OCI-LY1 (cell line): ENCODE measurements at regions not wholly inside any gene's neighbourhood (a gene's known extent, or its start where the extent isn't known, plus 50 kb on each side); places are given as distances from the start of the nearest gene placed in this dataset.

Experiments used
- H2AFZ ChIP-seq: fragments of 200-600 bp; sonication (generic), shearing (Covaris generic); 2 replicates; pipeline ENCODE4 v1.6.0; 2014; ENCODE audit warnings: antibody characterized with exemption, mild to moderate bottlenecking, low read length
- H3F3A ChIP-seq: fragments of 200-600 bp; sonication (generic), shearing (Covaris generic); 2 replicates; pipeline ENCODE4 v1.6.0; 2014; ENCODE audit warnings: mild to moderate bottlenecking, antibody characterized with exemption, low read length, moderate library complexity; ENCODE audit not compliant: insufficient read depth
- H3K27ac ChIP-seq: fragments of 200-600 bp; sonication (generic); 2 replicates; pipeline ENCODE4 v1.5.1; 2014; ENCODE audit warnings: low read length, mixed run types, mild to moderate bottlenecking, low read depth; ENCODE audit not compliant: poor library complexity, severe bottlenecking
- H3K27me3 ChIP-seq: fragments of 200-600 bp; sonication (generic); 2 replicates; pipeline ENCODE4 v1.6.0; 2014; ENCODE audit warnings: antibody characterized with exemption, mild to moderate bottlenecking, low read length, moderate library complexity; ENCODE audit not compliant: insufficient read depth
- H3K36me3 ChIP-seq: fragments of 200-600 bp; sonication (generic); 2 replicates; pipeline ENCODE4 v1.6.1; 2014; ENCODE audit warnings: mild to moderate bottlenecking, antibody characterized with exemption, low read length, moderate library complexity, mixed read lengths; ENCODE audit not compliant: insufficient read depth
- H3K4me1 ChIP-seq: fragments of 200-600 bp; sonication (generic); 2 replicates; pipeline ENCODE4 v1.5.1; 2014; ENCODE audit warnings: mild to moderate bottlenecking, low read length, moderate library complexity; ENCODE audit not compliant: insufficient read depth, severe bottlenecking
- H3K4me2 ChIP-seq: fragments of 200-600 bp; sonication (generic), shearing (Covaris generic); 2 replicates; pipeline ENCODE4 v1.6.1; 2014; ENCODE audit warnings: low read length
- H3K4me3 ChIP-seq: fragments of 200-600 bp; sonication (generic); 2 replicates; pipeline ENCODE4 v1.5.1; 2014; ENCODE audit warnings: low read length, low read depth, mild to moderate bottlenecking, mixed read lengths; ENCODE audit not compliant: poor library complexity, severe bottlenecking
- H3K79me2 ChIP-seq: fragments of 200-600 bp; shearing (Covaris generic); 2 replicates; pipeline ENCODE4 v1.6.1; 2016; ENCODE audit warnings: mixed run types, low read length, mixed read lengths; ENCODE audit not compliant: insufficient read depth
- H3K9ac ChIP-seq: fragments of 200-600 bp; sonication (generic), shearing (Covaris generic); 2 replicates; pipeline ENCODE4 v1.6.1; 2014; ENCODE audit warnings: mild to moderate bottlenecking, low read length, mixed read lengths
- H3K9me2 ChIP-seq: fragments of 200-600 bp; sonication (generic), shearing (Covaris generic); 2 replicates; pipeline ENCODE4 v1.6.1; 2014; ENCODE audit warnings: low read depth, mild to moderate bottlenecking, low read length, mixed read lengths
- H3K9me3 ChIP-seq: fragments of 200-600 bp; shearing (Covaris generic); 2 replicates; pipeline ENCODE4 v1.6.1; 2014; ENCODE audit warnings: low read length, mixed read lengths
- H4K20me1 ChIP-seq: fragments of 200-600 bp; sonication (generic), shearing (Covaris generic); 2 replicates; pipeline ENCODE4 v1.6.0; 2016; ENCODE audit warnings: mild to moderate bottlenecking, low read length; ENCODE audit not compliant: insufficient read depth
- EZH2 ChIP-seq: fragments of 200-600 bp; sonication (generic), shearing (Covaris generic); IDR thresholded peaks from 2 replicates; pipeline ENCODE4 v1.8.0; 2017; ENCODE audit warnings: borderline replicate concordance, mixed run types, mild to moderate bottlenecking, antibody characterized with exemption, low read length, moderate library complexity, mixed read lengths
- TF ChIP-seq, protein P1 (sequence below): fragments of 200-600 bp; sonication (generic), shearing (Covaris generic); IDR thresholded peaks from 2 replicates; pipeline ENCODE4 v1.5.1; 2017; ENCODE audit warnings: mild to moderate bottlenecking, antibody characterized with exemption, low read length, moderate library complexity, mixed read lengths

GRCh38 chr10:36185097-36185496 is 543.0 kb upstream of the FZD8 start:
- no peaks in the 10 kb centered on the region for H3K4me1 ChIP-seq
- H3F3A ChIP-seq: no peaks in the 10 kb centered on the region
- H3K27me3 ChIP-seq: no peaks in the 10 kb centered on the region
- H2AFZ ChIP-seq: no peak overlapping the region
- H3K9me3 ChIP-seq: no peaks in the 10 kb centered on the region
- H3K36me3 ChIP-seq: no peaks in the 10 kb centered on the region
- TF ChIP-seq EZH2: no peak
- TF ChIP-seq, protein P1, sequence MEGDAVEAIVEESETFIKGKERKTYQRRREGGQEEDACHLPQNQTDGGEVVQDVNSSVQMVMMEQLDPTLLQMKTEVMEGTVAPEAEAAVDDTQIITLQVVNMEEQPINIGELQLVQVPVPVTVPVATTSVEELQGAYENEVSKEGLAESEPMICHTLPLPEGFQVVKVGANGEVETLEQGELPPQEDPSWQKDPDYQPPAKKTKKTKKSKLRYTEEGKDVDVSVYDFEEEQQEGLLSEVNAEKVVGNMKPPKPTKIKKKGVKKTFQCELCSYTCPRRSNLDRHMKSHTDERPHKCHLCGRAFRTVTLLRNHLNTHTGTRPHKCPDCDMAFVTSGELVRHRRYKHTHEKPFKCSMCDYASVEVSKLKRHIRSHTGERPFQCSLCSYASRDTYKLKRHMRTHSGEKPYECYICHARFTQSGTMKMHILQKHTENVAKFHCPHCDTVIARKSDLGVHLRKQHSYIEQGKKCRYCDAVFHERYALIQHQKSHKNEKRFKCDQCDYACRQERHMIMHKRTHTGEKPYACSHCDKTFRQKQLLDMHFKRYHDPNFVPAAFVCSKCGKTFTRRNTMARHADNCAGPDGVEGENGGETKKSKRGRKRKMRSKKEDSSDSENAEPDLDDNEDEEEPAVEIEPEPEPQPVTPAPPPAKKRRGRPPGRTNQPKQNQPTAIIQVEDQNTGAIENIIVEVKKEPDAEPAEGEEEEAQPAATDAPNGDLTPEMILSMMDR: no peak
- no peak overlapping the region for H3K4me2 ChIP-seq
- H3K9ac ChIP-seq: no peak overlapping the region
- H3K9me2 ChIP-seq: no peaks in the 10 kb centered on the region
- H3K27ac ChIP-seq: no peak overlapping the region
- H4K20me1 ChIP-seq: no peaks in the 10 kb centered on the region
- H3K4me3 ChIP-seq: no peak overlapping the region
- no peaks in the 10 kb centered on the region for H3K79me2 ChIP-seq

DNA sequence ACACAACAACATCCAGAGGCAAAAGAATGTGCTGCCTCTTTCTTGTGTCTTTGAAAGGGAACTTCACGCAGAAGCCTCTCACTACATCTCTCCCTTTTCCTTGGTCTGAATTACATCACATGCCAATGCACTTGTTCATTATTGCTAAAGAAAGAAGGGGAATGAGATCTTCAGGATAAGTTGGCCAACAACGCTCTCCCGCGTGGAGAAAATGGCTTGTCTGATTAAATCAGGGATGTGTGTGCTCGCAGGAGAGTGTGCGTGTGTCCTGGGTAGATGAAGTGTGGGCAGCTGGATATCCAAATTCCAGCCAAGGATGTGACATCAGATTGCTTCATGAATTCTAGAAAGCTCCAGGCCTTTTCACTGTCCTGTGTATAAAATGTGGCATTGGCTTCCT is 541.6 kb upstream of the FZD8 start:
- H4K20me1 ChIP-seq: no peaks in the 10 kb centered on the region
- no peaks in the 10 kb centered on the region for H3K4me1 ChIP-seq
- TF ChIP-seq EZH2: no peak
- TF ChIP-seq, protein P1: no peak
- no peak overlapping the region for H2AFZ ChIP-seq
- no peak overlapping the region for H3K4me2 ChIP-seq
- H3K4me3 ChIP-seq: no peak overlapping the region
- H3K36me3 ChIP-seq: no peaks in the 10 kb centered on the region
- no peaks in the 10 kb centered on the region for H3K27me3 ChIP-seq
- H3K79me2 ChIP-seq: no peaks in the 10 kb centered on the region
- H3K9me2 ChIP-seq: no peaks in the 10 kb centered on the region
- no peak overlapping the region for H3K9ac ChIP-seq
- no peaks in the 10 kb centered on the region for H3F3A ChIP-seq
- H3K27ac ChIP-seq: no peak overlapping the region
- H3K9me3 ChIP-seq: no peaks in the 10 kb centered on the region

GRCh38 chr10:36183056-36183455 is 541.0 kb upstream of the FZD8 start:
- H3K36me3 ChIP-seq: no peaks in the 10 kb centered on the region
- TF ChIP-seq, protein P1: no peak
- no peak for TF ChIP-seq EZH2
- no peaks in the 10 kb centered on the region for H3K79me2 ChIP-seq
- no peak overlapping the region for H3K4me2 ChIP-seq
- H4K20me1 ChIP-seq: no peaks in the 10 kb centered on the region
- no peak overlapping the region for H2AFZ ChIP-seq
- H3K27me3 ChIP-seq: no peaks in the 10 kb centered on the region
- no peak overlapping the region for H3K4me3 ChIP-seq
- no peaks in the 10 kb centered on the region for H3F3A ChIP-seq
- H3K27ac ChIP-seq: no peak overlapping the region
- H3K4me1 ChIP-seq: no peaks in the 10 kb centered on the region
- no peaks in the 10 kb centered on the region for H3K9me2 ChIP-seq
- no peak overlapping the region for H3K9ac ChIP-seq
- H3K9me3 ChIP-seq: no peaks in the 10 kb centered on the region
